Neuronal stem cell (in vitro differentiated cells): ENCODE measurements at regions not wholly inside any gene's neighbourhood (a gene's known extent, or its start where the extent isn't known, plus 50 kb on each side); places are given as distances from the start of the nearest gene placed in this dataset.

Experiments
- DNase-seq: peaks from one replicate; pipeline ENCODE4 v3.0.0-alpha.2; 2013; ENCODE audit warnings: low spot score
- H2AFZ ChIP-seq: one replicate; pipeline ENCODE4 v1.6.1; 2013; ENCODE audit warnings: mild to moderate bottlenecking, low read length, inconsistent platforms
- H2AK5ac ChIP-seq: 2 replicates; pipeline ENCODE4 v1.6.1; 2013; ENCODE audit warnings: low read depth, mild to moderate bottlenecking, inconsistent platforms, low read length, moderate library complexity, mixed read lengths
- H2BK120ac ChIP-seq: 2 replicates; pipeline ENCODE4 v1.6.1; 2013; ENCODE audit warnings: low read depth, mild to moderate bottlenecking, inconsistent platforms, low read length, moderate library complexity, mixed read lengths
- H2BK12ac ChIP-seq: one replicate; pipeline ENCODE4 v1.6.1; 2013; ENCODE audit warnings: low read length, inconsistent platforms
- H2BK15ac ChIP-seq: 2 replicates; pipeline ENCODE4 v1.6.1; 2013; ENCODE audit warnings: mild to moderate bottlenecking, low read length, inconsistent platforms, mixed read lengths
- H2BK5ac ChIP-seq: one replicate; pipeline ENCODE4 v1.6.1; 2013; ENCODE audit warnings: inconsistent platforms, mild to moderate bottlenecking, low read length, moderate library complexity
- H3K14ac ChIP-seq: one replicate; pipeline ENCODE4 v1.6.1; 2013; ENCODE audit warnings: low read length, inconsistent platforms
- H3K18ac ChIP-seq: 2 replicates; pipeline ENCODE4 v1.6.1; 2013; ENCODE audit warnings: low read length, inconsistent platforms
- H3K23ac ChIP-seq: 2 replicates; pipeline ENCODE4 v1.6.1; 2013; ENCODE audit warnings: low read depth, mild to moderate bottlenecking, mixed read lengths, low read length, inconsistent platforms; ENCODE audit not compliant: poor library complexity
- H3K27ac ChIP-seq: replicated peaks from 3 replicates; pipeline ENCODE4 v1.5.1; 2013; ENCODE audit warnings: low read length, inconsistent platforms
- H3K27me3 ChIP-seq, 3 experiments: 2 replicates each; pipeline ENCODE4 v1.6.1; 2013; ENCODE audit warnings: low read length in 3 of 3, mild to moderate bottlenecking in 2 of 3, inconsistent platforms in 1 of 3, low read depth in 1 of 3, mixed read lengths in 1 of 3, moderate library complexity in 1 of 3; ENCODE audit not compliant: control insufficient read depth in 3 of 3, insufficient read depth in 3 of 3
- H3K36me3 ChIP-seq, 2 donors: replicated peaks in 1 of 2; 2 replicates each; pipeline ENCODE4 v1.6.1; 2013; ENCODE audit warnings: low read length in 2 of 2; ENCODE audit not compliant: control insufficient read depth in 2 of 2, insufficient read depth in 2 of 2
- H3K4ac ChIP-seq: 2 replicates; pipeline ENCODE4 v1.6.1; 2013; ENCODE audit warnings: inconsistent platforms, mild to moderate bottlenecking, low read length, moderate library complexity
- H3K4me1 ChIP-seq, 2 donors: 1 replicate in 1 of 2; 2 replicates in 1 of 2; pipeline ENCODE4 v1.6.1; 2013; ENCODE audit warnings: low read length in 2 of 2, low read depth in 1 of 2; ENCODE audit not compliant: control insufficient read depth in 2 of 2, insufficient read depth in 1 of 2
- H3K4me2 ChIP-seq: one replicate; pipeline ENCODE4 v1.6.1; 2013; ENCODE audit warnings: mild to moderate bottlenecking, low read length, inconsistent platforms; ENCODE audit not compliant: insufficient read depth, poor library complexity, severe bottlenecking
- H3K4me3 ChIP-seq, 2 donors: 2 replicates each; pipeline ENCODE4 v1.5.1; 2013; ENCODE audit warnings: low read length in 2 of 2, mild to moderate bottlenecking in 2 of 2, inconsistent platforms in 1 of 2, moderate library complexity in 1 of 2
- H3K79me1 ChIP-seq: one replicate; pipeline ENCODE4 v1.6.1; 2013; ENCODE audit warnings: low read depth, mild to moderate bottlenecking, inconsistent platforms, low read length, moderate library complexity
- H3K9ac ChIP-seq: one replicate; pipeline ENCODE4 v1.6.1; 2013; ENCODE audit warnings: mild to moderate bottlenecking, low read depth, low read length, inconsistent platforms; ENCODE audit not compliant: poor library complexity
- H3K9me3 ChIP-seq, 2 donors: replicated peaks in 1 of 2; 2 replicates each; pipeline versions ENCODE3 to v1.6.1; 2013; ENCODE audit warnings: low read length in 2 of 2, mild to moderate bottlenecking in 2 of 2, inconsistent platforms in 1 of 2, low read depth in 1 of 2, mixed read lengths in 1 of 2, moderate library complexity in 1 of 2; ENCODE audit not compliant: control insufficient read depth in 2 of 2, insufficient read depth in 1 of 2
- H4K8ac ChIP-seq: one replicate; pipeline ENCODE4 v1.6.1; 2013; ENCODE audit warnings: low read depth, mild to moderate bottlenecking, inconsistent platforms, low read length, moderate library complexity
- H4K91ac ChIP-seq: one replicate; pipeline ENCODE4 v1.6.1; 2013; ENCODE audit warnings: low read length, low read depth, mild to moderate bottlenecking, inconsistent platforms; ENCODE audit not compliant: poor library complexity
- WGBS, 2 donors: extraction: QIAGEN DNeasy Blood & Tissue Kit; methylation state at CpG; one replicate each; pipeline ENCODE4 v1.1.7; 2013; ENCODE audit warnings: missing lambda C conversion rate in 2 of 2, mixed read lengths in 1 of 2; ENCODE audit not compliant: insufficient read length in 2 of 2, insufficient replicate concordance in 1 of 2; ENCODE audit errors: extremely low coverage in 2 of 2; 5-methylcytosine and 5-hydroxymethylcytosine counted together

- H2AFZ ChIP-seq = peak overlapping the region; percentile 85
- H3K36me3 ChIP-seq = no peaks in the 10 kb centered on the region
- H3K4ac ChIP-seq = no peak overlapping the region
- H4K8ac ChIP-seq = no peak overlapping the region
- no peak overlapping the region for H3K4me3 ChIP-seq
- H3K14ac ChIP-seq = no peak overlapping the region
- no peak overlapping the region for H2BK5ac ChIP-seq
- no peak overlapping the region for H3K23ac ChIP-seq
- peaks cover 1 to 8% of the 10 kb centered on the region in 2 donors for H3K4me1 ChIP-seq
- WGBS, 2 donors = no CpG with 5 or more reads among the region's 23 CpGs
- H2BK15ac ChIP-seq = no peak overlapping the region
- no peak overlapping the region for H4K91ac ChIP-seq
- no peak overlapping the region for H3K4me2 ChIP-seq
- no peak for DNase-seq
- H2BK120ac ChIP-seq = no peak overlapping the region
- H3K27ac ChIP-seq = no peak overlapping the region
- peak overlapping the region; percentile 20 for H3K18ac ChIP-seq
- H3K79me1 ChIP-seq = no peaks in the 10 kb centered on the region
- no peak overlapping the region for H2AK5ac ChIP-seq
- H3K9ac ChIP-seq = no peak overlapping the region
- H3K9me3 ChIP-seq = no peaks in the 10 kb centered on the region
- H3K27me3 ChIP-seq = no peaks in the 10 kb centered on the region
- no peak overlapping the region for H2BK12ac ChIP-seq
Measured at GRCh38 chr10:3681642-3682554, 103.1 kb downstream of the KLF6 start.

GRCh38 chr10:3679950-3680629 is 104.9 kb downstream of the KLF6 start:
- Histone ChIP-seq H3K9me3 (no peaks in the 10 kb centered on the region), H3K18ac (no peak overlapping the region), H3K4me1 (peaks cover 1 to 8% of the 10 kb centered on the region in 2 donors), H3K79me1 (no peaks in the 10 kb centered on the region), H3K4me3 (no peak overlapping the region), H4K8ac (no peak overlapping the region), H3K14ac (no peak overlapping the region), H2BK5ac (no peak overlapping the region), H3K36me3 (no peaks in the 10 kb centered on the region), H3K27me3 (no peaks in the 10 kb centered on the region), H3K9ac (no peak overlapping the region), H3K4me2 (no peak overlapping the region), H2AFZ (no peak overlapping the region), H2BK12ac (no peak overlapping the region), H2AK5ac (no peak overlapping the region), H3K23ac (no peak overlapping the region), H2BK120ac (no peak overlapping the region), H4K91ac (no peak overlapping the region), H3K4ac (no peak overlapping the region), H3K27ac (no peak overlapping the region), H2BK15ac (no peak overlapping the region)
- WGBS, 2 donors = no CpG with 5 or more reads among the region's 8 CpGs
- DNase-seq = no peak

- no peak overlapping the region for H4K8ac ChIP-seq
- no peak for DNase-seq
- no peak overlapping the region for H3K9ac ChIP-seq
- H3K4ac ChIP-seq = no peak overlapping the region
- H3K27ac ChIP-seq = no peak overlapping the region
- no peaks in the 10 kb centered on the region for H3K79me1 ChIP-seq
- no peak overlapping the region for H2AFZ ChIP-seq
- H3K14ac ChIP-seq = no peak overlapping the region
- peaks cover 1 to 6% of the 10 kb centered on the region in 2 donors for H3K4me1 ChIP-seq
- no peak overlapping the region for H3K18ac ChIP-seq
- no peak overlapping the region for H2AK5ac ChIP-seq
- H2BK12ac ChIP-seq = no peak overlapping the region
- no CpG with 5 or more reads among the region's 1 CpG for WGBS, 2 donors
- no peak overlapping the region for H2BK120ac ChIP-seq
- no peak overlapping the region for H3K4me3 ChIP-seq
- H4K91ac ChIP-seq = no peak overlapping the region
- no peak overlapping the region for H2BK5ac ChIP-seq
- no peaks in the 10 kb centered on the region for H3K36me3 ChIP-seq
- H3K27me3 ChIP-seq = no peaks in the 10 kb centered on the region
- H3K23ac ChIP-seq = no peak overlapping the region
- no peaks in the 10 kb centered on the region for H3K9me3 ChIP-seq
- H2BK15ac ChIP-seq = no peak overlapping the region
- H3K4me2 ChIP-seq = no peak overlapping the region
Measured at GRCh38 chr10:3678629-3679227, 106.3 kb downstream of the KLF6 start.

GRCh38 chr10:3676564-3676963 is 108.4 kb downstream of the KLF6 start:
- Histone ChIP-seq H3K4ac (no peak overlapping the region), H3K9me3 (no peaks in the 10 kb centered on the region), H4K8ac (no peak overlapping the region), H3K18ac (no peak overlapping the region), H2BK12ac (no peak overlapping the region), H3K79me1 (no peaks in the 10 kb centered on the region), H4K91ac (no peak overlapping the region), H2AK5ac (no peak overlapping the region), H2BK5ac (no peak overlapping the region), H3K36me3 (no peaks in the 10 kb centered on the region), H3K27ac (no peak overlapping the region), H2BK120ac (no peak overlapping the region), H3K4me2 (no peak overlapping the region), H2AFZ (peak overlapping the region; percentile 36), H3K9ac (no peak overlapping the region), H2BK15ac (no peak overlapping the region), H3K23ac (no peak overlapping the region), H3K4me1 (peaks cover 0 to 2% of the 10 kb centered on the region in 2 donors), H3K4me3 (no peak overlapping the region), H3K27me3 (no peaks in the 10 kb centered on the region), H3K14ac (no peak overlapping the region)
- no peak for DNase-seq
- WGBS, 2 donors = no CpG with 5 or more reads among the region's 5 CpGs
